ENCODE measurements at regions not wholly inside any gene's neighbourhood (a gene's known extent, or its start where the extent isn't known, plus 50 kb on each side); places are given as distances from the start of the nearest gene placed in this dataset.

DNA sequence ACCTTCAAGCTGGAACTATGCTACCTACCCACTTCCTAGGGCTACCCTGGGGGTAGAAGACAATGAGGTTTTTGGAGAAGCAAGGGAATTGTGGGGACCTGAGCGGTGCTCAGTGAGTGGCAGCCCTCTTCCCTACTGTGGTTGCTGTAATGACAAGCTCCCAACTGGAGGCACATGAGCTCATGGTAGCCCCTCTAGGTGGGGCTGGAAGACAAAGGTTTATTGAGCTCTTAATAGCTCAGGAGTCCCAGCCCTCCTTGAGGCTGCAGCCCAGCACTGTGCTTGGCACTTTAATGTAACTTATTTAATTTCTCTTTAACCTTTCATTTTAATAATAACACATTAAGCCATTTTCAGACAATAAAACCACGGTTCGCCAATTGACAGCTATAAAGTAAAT lies 528.9 kb downstream of the OMA1 start:
- H3K4me3 ChIP-seq (ENCODE audit: low read depth, low read length) = no peak overlapping the region

DNA sequence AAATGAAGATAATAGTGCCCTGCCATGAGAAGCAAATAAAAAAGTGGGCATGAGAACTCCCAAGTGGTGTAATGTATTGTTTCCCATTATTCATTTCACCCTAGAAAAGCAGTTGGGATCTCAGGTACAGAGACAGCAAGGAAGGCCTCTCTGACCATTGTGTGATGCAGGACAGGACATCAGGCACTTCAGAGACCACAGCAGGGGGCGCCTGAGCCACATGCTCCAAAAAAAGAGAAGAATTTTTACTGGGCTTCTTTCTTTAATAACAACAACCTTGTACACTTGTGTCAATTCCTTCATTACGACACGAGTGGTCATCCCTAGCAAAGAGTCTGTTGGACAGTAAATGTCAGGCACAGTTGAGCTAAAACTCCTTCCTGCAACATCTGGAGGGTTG lies 533.3 kb downstream of the OMA1 start:
- H3K4me3 ChIP-seq (ENCODE audit: low read depth, low read length) = no peak overlapping the region

DNA sequence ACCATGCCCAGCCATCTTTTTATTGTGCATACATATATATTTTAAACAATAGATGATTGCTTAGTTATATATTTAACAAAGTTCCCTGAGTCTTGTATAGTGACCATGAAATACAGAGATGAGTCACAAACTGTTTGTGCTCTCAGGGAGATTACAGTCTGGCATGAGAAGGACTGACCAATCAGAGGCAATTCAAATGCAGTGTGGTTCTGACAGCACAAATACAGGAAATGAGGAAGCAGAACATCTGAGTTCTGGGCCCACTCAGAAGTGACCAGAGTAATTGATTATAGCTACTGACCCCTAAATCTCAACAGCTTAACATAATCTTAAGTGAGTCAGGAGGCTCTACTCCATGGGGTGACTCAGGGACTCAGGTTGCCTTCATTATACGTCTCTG lies 534.5 kb downstream of the OMA1 start:
- no peak overlapping the region for H3K4me3 ChIP-seq (ENCODE audit: low read depth, low read length)

DNA sequence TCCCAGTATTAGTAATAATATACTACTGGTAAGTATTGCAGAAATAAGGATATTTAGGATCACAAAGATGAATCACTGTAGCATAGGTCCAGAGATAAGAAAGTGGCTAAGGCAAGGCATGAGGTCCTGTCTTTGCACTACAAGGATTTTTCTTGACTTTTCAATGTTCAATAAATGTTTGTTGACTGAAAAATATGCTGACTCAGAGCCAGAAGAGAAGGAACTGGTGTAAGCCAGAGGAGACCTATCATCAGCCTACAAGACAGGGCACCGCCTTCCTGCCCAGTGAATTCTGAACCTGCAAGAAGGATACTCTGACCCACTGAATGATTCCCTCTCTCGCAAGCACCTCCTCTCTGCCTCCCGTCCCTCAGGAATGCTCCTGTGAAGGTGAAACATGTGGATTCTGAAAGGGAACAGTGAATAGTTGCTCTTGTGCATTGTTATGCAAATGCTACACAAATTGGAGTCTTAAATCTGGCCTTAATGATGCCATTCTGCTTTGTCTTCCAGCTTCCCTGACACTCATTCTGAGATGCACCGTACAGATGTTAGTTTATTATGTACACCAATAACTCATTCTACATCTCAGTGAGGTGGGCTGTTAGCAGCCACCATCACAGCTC lies 540.0 kb downstream of the OMA1 start:
- no peak overlapping the region for H3K4me3 ChIP-seq (ENCODE audit: low read depth, low read length)

DNA sequence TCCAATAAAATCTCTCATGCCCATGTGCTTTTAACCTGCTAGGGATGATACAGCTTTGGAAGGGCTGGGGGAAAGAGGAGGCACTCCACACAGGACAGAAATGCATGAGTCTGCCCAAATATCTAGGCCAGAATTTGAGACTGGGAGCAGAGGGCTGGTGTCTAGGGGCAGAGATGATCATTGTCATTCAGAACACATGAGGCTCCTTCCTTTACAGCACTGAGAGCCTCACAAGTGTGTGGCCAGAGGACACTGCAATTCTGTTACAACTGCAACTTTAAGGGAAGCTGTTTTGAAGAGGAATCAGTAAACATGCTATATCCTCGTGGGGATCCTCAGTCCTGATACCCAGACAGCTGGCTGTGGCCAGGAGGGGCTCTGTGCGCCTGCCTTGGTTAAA lies 541.3 kb downstream of the OMA1 start:
- no peak overlapping the region for H3K4me3 ChIP-seq (ENCODE audit: low read depth, low read length)

DNA sequence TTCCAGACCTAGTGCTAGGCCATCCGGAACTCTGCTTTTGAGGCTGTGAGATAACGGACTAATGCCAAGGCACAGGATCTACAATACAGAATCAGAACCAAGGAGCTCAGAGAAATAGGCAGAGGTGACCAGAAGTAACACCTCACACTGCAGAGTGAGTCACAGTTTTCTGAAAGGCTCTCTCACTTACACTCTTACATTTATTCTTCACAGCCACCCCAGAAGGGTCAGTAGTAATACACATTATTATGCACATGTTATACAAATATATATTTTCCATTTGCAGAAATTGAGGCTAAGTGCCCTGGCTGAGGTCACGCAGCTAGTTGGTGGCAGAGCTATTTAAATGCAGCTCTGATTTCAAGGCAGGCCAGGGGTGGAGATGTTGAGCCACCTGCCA lies 542.5 kb downstream of the OMA1 start:
- H3K4me3 ChIP-seq (ENCODE audit: low read depth, low read length) = no peak overlapping the region

DNA sequence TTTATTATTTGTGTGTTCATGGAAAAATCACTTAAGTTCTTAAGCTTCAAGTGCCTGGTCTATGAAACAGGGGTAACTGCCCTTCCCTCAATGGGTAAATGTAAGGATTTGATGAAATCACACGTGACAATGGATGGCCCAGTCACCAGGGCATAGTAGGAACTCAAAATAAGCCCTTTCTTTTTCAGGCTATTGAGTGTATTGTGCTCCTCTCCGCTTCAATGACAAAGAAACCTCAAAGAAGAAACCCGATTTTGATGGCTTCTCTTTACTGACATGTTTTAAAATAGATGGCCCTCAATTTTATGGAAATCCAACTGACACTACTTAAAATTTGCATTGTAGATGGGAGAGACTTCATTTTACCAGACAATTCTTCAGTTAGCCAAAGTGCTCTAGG lies 543.5 kb downstream of the OMA1 start:
- no peak overlapping the region for H3K4me3 ChIP-seq (ENCODE audit: low read depth, low read length)

DNA sequence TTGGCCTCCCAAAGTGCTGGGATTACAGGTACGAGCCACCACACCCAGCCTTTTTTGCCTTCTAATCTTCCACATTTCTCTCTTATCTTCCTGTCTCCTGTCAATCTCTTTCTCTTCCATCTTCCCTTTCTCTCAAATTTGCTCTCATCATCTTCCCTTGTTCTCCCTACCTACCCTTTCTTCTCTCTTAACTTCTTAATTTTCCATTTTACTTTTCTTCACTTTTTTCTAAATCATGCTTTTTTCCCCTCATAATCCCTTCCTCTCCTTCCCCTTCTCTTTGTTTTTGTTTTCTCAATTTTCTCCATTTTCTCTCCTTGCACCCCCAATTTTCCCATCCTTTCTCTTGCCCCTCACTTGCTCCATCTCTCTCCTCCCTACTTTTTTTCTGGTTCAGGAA lies 545.7 kb downstream of the OMA1 start:
- no peak overlapping the region for H3K4me3 ChIP-seq (ENCODE audit: low read depth, low read length)

DNA sequence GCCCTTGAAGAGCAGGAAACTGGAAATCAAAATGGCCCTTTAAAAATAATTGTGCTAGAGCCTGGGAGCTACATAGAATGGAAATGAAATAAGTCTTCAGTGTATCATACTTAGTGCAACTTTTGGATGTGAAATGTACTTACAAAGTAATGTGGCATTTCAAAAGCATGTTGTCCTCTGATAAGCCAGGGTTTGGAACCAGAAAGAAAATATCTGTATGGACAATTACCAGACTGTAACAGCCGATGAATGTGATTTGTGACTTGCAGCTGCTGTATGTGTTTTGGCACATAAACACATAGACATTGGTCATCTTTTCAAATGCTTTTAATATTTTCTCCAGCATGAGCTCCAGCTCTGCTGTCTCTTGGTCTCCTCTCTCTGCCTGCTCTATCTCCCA lies 546.4 kb downstream of the OMA1 start:
- H3K4me3 ChIP-seq (ENCODE audit: low read depth, low read length) = no peak overlapping the region

DNA sequence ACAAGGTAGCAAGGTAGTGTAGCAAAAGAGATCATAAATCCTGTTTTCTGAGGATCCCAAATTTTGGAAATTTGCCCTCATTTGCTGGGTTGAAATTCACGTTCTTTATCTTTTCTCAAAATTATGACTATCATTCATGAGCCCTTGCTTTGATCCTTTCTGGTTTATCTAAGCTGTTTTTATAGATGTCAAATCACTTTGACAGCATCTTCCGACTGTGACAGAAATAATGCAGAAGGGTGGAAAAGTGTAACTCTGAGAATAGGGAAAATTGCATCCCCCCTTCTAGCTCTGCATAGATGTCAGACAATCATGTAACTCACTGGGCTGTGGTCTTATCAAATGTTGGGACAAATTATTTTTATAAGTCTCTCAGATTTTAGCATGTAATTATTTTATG lies 550.1 kb downstream of the OMA1 start:
- H3K4me3 ChIP-seq (ENCODE audit: low read depth, low read length) = no peak overlapping the region

DNA sequence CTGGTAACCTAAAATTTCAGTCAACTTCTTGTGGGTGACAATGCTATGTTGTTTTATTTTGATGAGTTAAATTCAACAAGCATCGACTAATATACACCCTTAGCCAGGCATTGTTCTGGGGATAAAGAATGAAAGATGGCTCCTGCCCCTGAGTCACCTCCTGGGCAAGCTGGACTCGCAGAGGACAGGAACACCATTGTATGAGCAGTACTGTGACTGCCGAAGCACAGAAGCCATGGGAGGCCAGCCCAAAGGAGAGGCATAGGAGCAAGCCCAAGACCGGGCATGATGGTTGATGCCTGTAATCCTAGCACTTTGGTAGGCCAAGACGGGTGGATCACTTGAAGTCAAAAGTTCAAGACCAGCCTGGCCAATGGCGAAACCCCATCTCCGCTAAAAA lies 555.2 kb downstream of the OMA1 start:
- no peak overlapping the region for H3K4me3 ChIP-seq (ENCODE audit: low read depth, low read length)

DNA sequence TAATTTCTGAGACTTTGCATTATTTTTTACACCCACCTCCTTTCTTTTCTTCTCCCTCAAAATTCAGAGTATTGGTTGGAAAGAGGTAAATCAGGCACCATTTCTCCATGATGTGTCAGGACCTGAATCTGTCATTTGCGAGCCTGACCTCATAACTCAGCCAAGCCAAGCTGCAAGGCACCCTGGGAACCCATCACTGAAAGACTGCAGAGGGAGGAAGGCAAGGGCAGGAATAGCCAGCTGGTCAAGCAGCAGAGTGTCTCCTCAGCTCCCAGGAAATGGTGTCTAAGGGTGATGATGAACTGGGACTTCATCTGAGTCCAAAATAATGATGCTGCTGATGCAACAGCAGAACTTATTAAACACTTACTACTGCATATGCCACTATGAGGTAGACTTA lies 556.6 kb downstream of the OMA1 start:
- no peak overlapping the region for H3K4me3 ChIP-seq (ENCODE audit: low read depth, low read length)

DNA sequence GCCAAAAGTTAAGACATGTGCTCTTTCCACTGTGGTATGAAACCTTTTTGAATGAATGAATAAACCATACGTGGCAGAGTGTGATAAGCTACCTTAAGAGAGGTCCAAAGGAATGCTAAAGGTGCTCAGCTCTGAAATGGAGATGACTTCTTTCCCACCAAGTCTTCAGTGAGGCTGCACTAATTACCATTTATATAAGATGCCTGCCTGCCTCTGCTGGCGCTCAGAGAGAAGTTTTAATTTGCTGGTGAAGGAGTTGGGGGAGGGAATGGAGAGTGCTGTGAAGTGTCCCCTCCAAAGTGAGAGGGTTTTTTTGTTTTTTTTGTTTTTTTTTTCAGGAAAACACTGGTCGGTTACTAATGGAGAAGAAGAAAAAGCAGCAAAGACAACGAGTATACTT lies 559.0 kb downstream of the OMA1 start:
- no peak overlapping the region for H3K4me3 ChIP-seq (ENCODE audit: low read depth, low read length)

DNA sequence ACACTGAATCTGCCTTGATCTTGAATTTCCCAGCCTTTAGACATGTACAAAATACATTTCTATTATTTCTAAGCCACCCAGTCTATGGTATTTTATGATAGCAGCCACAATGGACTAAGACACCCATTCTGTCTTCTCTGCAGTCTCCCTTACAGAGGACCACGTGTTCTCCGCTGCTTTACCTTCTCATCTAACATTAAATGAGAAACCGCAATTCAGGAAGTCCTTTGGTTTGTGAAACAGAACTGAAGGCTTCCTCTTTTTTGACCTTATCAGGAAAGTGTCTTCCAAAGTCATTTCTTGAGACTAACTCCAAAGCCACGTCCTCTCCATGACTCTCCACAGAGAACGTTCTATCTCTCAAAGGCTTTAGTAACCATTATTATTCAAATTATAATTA lies 560.1 kb downstream of the OMA1 start:
- H3K4me3 ChIP-seq (ENCODE audit: low read depth, low read length) = no peak overlapping the region

DNA sequence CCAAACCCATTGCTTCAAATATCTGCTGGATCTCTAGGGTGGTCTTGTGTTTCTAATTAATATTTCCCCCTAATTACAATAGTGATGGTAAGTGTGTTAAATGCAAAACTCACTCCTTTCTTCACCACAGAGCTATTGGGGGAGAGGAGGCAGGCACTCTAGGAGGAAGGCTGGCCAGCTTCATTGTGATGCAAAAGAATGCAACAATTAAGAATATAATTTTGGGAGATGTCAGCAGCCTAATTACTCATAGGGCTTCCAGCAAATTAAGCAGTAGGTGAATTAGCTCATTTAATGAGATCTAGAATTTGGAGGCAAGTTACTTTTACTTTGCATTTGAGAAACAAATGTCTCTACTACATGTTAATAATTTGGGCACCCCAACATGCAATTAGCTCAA lies 560.4 kb upstream of the DAB1 start:
- no peak overlapping the region for H3K4me3 ChIP-seq (ENCODE audit: low read depth, low read length)

DNA sequence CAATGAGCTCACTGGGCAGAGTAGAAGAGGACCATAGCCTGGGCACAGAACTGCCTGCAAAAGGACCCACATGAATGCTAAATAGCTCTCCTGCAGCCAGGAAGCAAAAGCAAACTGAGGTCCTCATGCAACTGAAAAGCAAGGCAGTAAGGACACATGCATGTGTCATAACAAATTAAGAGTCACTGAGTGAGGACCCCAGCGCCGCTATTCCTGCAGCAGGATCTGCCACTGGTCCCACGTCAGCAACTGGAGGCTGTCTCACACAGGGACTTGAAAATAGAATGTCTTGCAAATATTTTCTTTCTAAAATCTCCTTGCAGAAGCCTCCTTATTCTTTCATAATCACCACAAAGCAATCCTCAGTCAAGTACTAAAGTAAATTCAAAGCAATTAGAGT lies 559.6 kb upstream of the DAB1 start:
- no peak overlapping the region for H3K4me3 ChIP-seq (ENCODE audit: low read depth, low read length)

DNA sequence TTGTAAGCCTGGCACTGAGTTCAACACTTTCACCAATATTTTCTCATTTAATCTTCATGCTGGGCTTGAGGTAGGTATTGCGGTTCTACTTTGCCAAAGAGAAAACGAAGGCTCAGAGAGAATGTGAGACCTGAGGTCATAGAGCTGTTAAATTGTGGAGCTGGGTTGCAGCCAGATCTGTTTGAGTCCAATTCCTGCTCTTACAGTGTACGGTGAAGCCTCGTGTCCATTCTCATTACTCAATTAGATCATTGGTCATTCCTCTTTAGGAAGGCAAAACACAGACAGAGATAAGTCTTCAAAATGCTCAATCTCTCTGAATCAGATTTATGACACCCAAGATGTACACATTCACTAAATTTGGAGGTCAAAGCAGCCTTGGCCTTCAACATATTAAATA lies 559.0 kb upstream of the DAB1 start:
- H3K4me3 ChIP-seq (ENCODE audit: low read depth, low read length) = no peak overlapping the region

DNA sequence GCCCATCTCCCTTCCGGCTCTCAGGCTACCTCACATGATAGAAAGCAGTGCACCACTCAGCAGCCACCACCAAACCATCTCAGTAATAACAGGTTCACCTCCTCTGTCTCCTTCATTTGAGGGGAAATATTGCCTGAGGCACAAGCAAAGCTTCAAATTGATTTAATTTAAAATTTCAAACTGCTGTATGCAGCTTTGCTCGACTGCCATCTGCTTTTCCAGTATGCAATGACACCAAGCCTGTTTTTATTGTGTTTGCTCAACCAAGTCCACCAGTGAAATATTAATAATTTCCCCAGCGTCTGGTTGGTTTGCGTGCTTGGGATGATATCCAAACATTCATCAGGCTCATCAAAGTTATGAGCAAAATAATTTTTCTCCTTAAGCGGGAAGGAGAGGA lies 552.4 kb upstream of the DAB1 start:
- H3K4me3 ChIP-seq (ENCODE audit: low read depth, low read length) = no peak overlapping the region

DNA sequence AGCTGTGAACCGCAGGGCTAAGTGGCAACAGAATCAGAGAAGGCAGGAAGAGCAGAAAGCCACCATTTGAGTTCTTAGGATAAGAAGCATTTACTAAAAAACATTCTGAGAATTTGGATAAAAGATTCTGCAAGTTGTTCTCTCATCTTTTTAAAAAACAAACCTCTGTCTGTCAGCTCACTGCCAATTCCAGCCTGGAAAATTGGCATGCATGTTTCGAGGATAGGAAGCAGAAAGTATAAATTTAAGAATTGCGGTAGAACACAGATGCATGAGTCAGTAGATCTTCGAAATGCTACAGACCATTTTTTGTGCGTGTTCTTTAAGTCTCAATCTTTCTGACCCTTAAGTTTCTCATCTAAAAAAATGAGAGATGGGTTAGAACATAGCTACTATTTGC lies 544.5 kb upstream of the DAB1 start:
- H3K4me3 ChIP-seq (ENCODE audit: low read depth, low read length) = no peak overlapping the region

DNA sequence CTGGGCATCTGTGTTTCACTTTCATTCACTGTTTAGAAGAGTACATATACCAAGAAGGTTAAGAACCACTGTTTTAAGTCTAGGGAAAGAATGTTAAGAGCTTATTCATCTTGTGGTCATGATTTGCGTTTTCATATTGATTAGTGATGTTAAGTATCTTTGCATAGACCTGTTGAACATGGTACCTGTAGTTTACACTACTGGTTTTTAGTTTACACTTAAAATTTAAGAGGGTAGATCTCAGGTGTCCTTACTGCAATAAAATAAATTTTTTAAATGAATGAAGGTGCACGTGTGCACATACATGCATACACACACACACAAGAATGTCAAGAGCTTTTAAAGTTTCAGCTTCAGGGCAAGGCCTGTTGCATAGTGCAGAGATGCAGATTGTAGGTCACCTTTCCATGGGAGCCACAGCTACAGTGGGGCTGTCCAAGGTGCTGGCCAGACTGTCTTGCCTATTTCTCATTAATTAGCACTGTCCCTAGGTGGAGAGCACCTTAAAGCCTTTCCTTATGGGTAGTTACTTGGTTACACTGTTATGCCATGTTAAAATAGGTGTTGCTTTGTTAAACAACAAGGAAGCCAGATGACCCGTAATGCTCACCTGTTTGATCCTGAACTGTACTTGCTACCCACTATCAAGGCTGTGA lies 543.0 kb upstream of the DAB1 start:
- no peak overlapping the region for H3K4me3 ChIP-seq (ENCODE audit: low read depth, low read length)

DNA sequence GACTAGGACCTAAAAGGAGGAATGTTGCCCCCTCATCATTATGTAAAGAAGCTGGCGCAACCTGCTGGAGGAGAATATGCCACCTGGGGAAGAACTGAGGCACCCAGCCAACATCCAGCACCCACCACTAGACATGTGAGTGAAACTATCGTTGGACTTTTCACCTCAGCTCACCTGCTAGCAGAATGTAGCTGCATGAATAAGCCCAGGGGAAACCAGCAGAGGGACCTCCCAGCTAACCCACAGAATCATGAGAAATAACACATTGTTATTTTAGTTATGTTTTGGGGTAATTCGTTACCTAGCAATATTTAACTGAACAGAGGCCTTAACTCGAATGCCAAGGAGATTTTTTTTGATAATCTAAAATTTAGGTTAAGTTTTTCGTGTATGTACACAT lies 542.5 kb upstream of the DAB1 start:
- H3K4me3 ChIP-seq (ENCODE audit: low read depth, low read length) = no peak overlapping the region

DNA sequence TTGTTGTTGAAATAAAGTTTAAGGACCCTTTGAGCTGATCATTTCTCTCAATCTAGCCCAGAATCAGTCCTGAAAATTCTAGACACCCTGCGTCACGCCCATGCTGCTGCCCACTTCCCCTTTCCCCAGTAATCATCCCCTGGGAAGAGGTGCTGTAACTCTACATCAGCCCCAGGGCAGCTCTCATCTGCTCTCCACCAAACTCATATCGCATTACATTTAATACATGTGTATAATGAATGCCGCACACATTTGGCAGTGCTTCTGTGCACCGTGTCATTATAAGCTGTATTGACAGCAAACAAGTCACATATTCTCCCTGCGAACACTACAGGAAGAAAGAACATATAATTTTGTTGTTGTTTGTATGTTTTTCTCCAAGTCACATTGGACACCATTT lies 539.7 kb upstream of the DAB1 start:
- no peak overlapping the region for H3K4me3 ChIP-seq (ENCODE audit: low read depth, low read length)

DNA sequence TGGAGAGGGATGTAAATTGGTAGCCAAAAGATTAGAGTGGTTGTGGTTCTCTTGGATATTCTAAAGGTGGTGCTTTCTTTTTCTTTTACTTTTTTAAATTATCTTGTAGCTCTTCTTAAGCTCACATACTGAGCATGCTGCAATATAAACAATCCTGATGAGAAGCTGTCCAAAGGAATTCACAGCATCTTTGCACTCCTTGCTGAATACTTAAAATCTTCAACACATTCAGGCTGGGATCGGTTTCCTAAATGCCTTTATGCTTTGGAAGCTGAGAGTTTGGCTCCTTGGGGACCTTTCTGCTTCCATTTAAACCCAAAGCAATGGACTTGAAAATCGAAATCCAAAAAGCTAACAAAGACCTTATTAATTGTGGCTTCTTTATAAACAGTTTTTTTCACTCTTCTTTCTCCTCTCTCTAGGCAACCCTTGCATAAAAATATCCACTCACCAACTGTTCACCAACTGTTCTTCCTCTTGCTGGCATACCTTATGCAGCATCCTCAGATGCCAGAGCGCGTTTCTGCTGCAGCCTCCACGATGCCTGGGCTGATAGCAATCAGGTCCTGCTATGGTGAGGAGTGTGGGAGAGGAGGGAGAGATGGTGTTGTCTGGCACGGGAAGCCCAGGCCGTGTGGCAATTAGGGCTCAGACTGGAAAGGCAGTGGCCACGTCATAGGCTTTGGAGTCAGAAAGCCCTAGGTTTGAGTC lies 535.8 kb upstream of the DAB1 start:
- H3K4me3 ChIP-seq (ENCODE audit: low read depth, low read length) = no peak overlapping the region

Data from iPS-11a (cell line).